SK-N-SH treated with all-trans-retinoic acid at 6 μM for 48 hours (cell line): ENCODE measurements at regions not wholly inside any gene's neighbourhood (a gene's known extent, or its start where the extent isn't known, plus 50 kb on each side); places are given as distances from the start of the nearest gene placed in this dataset.

Experiments
- CSDC2 ChIP-seq: fragments of 250-450 bp; sonication (Bioruptor Pico); IDR thresholded peaks from 2 replicates; pipeline ENCODE4 v1.5.0; 2020; ENCODE audit warnings: mild to moderate bottlenecking, moderate library complexity
- GLIS3 ChIP-seq: fragments of 250-450 bp; sonication (Bioruptor Pico); IDR thresholded peaks from 2 replicates; pipeline ENCODE4 v1.5.0; 2020; ENCODE audit warnings: mild to moderate bottlenecking, moderate library complexity

- TF ChIP-seq GLIS3 (CRISPR knock-in tag) (no peak), CSDC2 (no peak)
Observed at GRCh38 chr10:42974693-42975002, 102.2 kb upstream of the RET start.
